HCT116 (cell line): ENCODE measurements at regions not wholly inside any gene's neighbourhood (a gene's known extent, or its start where the extent isn't known, plus 50 kb on each side); places are given as distances from the start of the nearest gene placed in this dataset.

Experiments used
- ATAC-seq: fragments of 200-7000 bp; cut with Tn5 transposase; 2 replicates; pipeline ENCODE4 v1.9.1; 2020; ENCODE audit warnings: mild to moderate bottlenecking, moderate library complexity
- BruUV-seq: library from RNA; stranded (reverse); fragments of 400-500 nt; replicated peaks from 2 replicates; lab custom pipeline; 2021; lab: Mats Ljungman, UMichigan
- CTCF ChIA-PET: fragments of 300-600 bp; sonication (Branson Sonifier 250); formaldehyde crosslinking; loops from one replicate; lab custom pipeline; 2021; ENCODE audit warnings: antibody characterized with exemption; lab: Charles Lee
- POLR2A ChIA-PET: fragments of 300-600, 350-600 bp; sonication (Branson Sonifier 250); formaldehyde crosslinking; loops from one replicate; lab custom pipeline; 2021; ENCODE audit warnings: antibody characterized with exemption; lab: Charles Lee
- RAD21 ChIA-PET, 2 experiments: fragments of 300-600 bp; sonication (Branson Sonifier 250); formaldehyde crosslinking; loops; one replicate each; lab custom pipeline; 2023; ENCODE audit warnings: low total read pairs in 2 of 2; ENCODE audit not compliant: uncharacterized antibody in 2 of 2, unreplicated experiment in 2 of 2, low non-redundant PET in 1 of 2; lab: Charles Lee
- DNase-seq: peaks from one replicate; pipeline ENCODE4 v3.0.0-alpha.2; 2010; ENCODE audit warnings: low read depth, low spot score
- H2AFZ ChIP-seq: fragments of 200-600 bp; shearing (Covaris generic), sonication (generic); 2 replicates; pipeline ENCODE4 v1.6.1; 2017; ENCODE audit warnings: low read depth, mixed run types, mixed read lengths, antibody characterized with exemption, low read length; ENCODE audit not compliant: poor library complexity, severe bottlenecking
- H3K27ac ChIP-seq: 2 replicates; pipeline ENCODE4 v1.5.1; 2012; ENCODE audit warnings: low read depth, low read length
- H3K27me3 ChIP-seq: fragments of 200-600 bp; sonication (generic); 2 replicates; pipeline ENCODE4 v1.6.1; 2016; ENCODE audit warnings: mixed run types, low read length, mixed read lengths; ENCODE audit not compliant: insufficient read depth
- H3K36me3 ChIP-seq, 2 experiments: fragments of 200-500 bp in 1 of 2; fragments of 200-600 bp in 1 of 2; sonication (Bioruptor generic) in 1 of 2; sonication (generic) in 1 of 2; 2 replicates each; pipeline versions ENCODE4 v1.5.1 to v1.6.1; 2014 to 2016; ENCODE audit warnings: low read length in 2 of 2, inconsistent platforms in 1 of 2, mixed read lengths in 1 of 2, mixed run types in 1 of 2; ENCODE audit not compliant: insufficient read depth in 2 of 2, control insufficient read depth in 1 of 2
- H3K4me1 ChIP-seq, 2 experiments: fragments of 200-600 bp in 1 of 2; sonication (generic) in 1 of 2; 2 replicates each; pipeline versions ENCODE4 v1.5.1 to v1.6.1; 2012 to 2017; ENCODE audit warnings: low read length in 2 of 2, inconsistent platforms in 1 of 2, mild to moderate bottlenecking in 1 of 2, mixed read lengths in 1 of 2, mixed run types in 1 of 2, moderate library complexity in 1 of 2; ENCODE audit not compliant: insufficient read depth in 2 of 2, control insufficient read depth in 1 of 2
- H3K4me2 ChIP-seq: fragments of 200-600 bp; sonication (generic); 2 replicates; pipeline ENCODE4 v1.6.1; 2017; ENCODE audit warnings: mixed run types, low read length, mixed read lengths
- H3K4me3 ChIP-seq, 2 experiments: fragments of 200-600 bp in 1 of 2; sonication (generic) in 1 of 2; replicated peaks in 1 of 2; 2 replicates each; pipeline ENCODE4 v1.5.1; 2011 to 2016; ENCODE audit warnings: low read length in 2 of 2, control low read depth in 1 of 2, low read depth in 1 of 2, mild to moderate bottlenecking in 1 of 2, mixed read lengths in 1 of 2, mixed run types in 1 of 2
- H3K79me2 ChIP-seq: fragments of 200-600 bp; sonication (generic); 2 replicates; pipeline ENCODE4 v1.6.1; 2017; ENCODE audit warnings: mild to moderate bottlenecking, mixed run types, low read length, moderate library complexity, mixed read lengths; ENCODE audit not compliant: insufficient read depth
- H3K9ac ChIP-seq: fragments of 200-600 bp; sonication (generic); 2 replicates; pipeline ENCODE4 v1.6.1; 2016; ENCODE audit warnings: low read length, mixed read lengths
- H3K9me2 ChIP-seq: fragments of 200-600 bp; sonication (generic), shearing (Covaris generic); 2 replicates; pipeline ENCODE4 v1.6.1; 2017; ENCODE audit warnings: mixed run types, mild to moderate bottlenecking, moderate library complexity; ENCODE audit not compliant: insufficient read depth
- H3K9me3 ChIP-seq, 2 experiments: fragments of 200-500 bp in 1 of 2; fragments of 200-600 bp in 1 of 2; sonication (Bioruptor generic) in 1 of 2; sonication (generic) in 1 of 2; 2 replicates each; pipeline ENCODE4 v1.6.1; 2014 to 2017; ENCODE audit warnings: low read length in 2 of 2, mixed read lengths in 2 of 2, inconsistent platforms in 1 of 2, low read depth in 1 of 2, mild to moderate bottlenecking in 1 of 2, mixed run types in 1 of 2, moderate library complexity in 1 of 2; ENCODE audit not compliant: control insufficient read depth in 1 of 2, insufficient read depth in 1 of 2
- H4K20me1 ChIP-seq: fragments of 200-600 bp; sonication (generic), shearing (Covaris generic); 2 replicates; pipeline ENCODE4 v1.6.1; 2017; ENCODE audit warnings: mixed run types, mild to moderate bottlenecking, moderate library complexity; ENCODE audit not compliant: insufficient read depth
- CBX3 ChIP-seq: IDR thresholded peaks from 2 replicates; pipeline ENCODE4 v1.6.1; 2012; ENCODE audit warnings: low read depth
- CEBPB ChIP-seq: IDR thresholded peaks from 2 replicates; pipeline ENCODE4 v1.6.1; 2012; ENCODE audit warnings: low read depth
- CTCF ChIP-seq, 3 experiments: fragments of 200-600 bp in 1 of 3; sonication (generic) in 1 of 3; IDR thresholded peaks in 2 of 3; conservative IDR thresholded peaks in 1 of 3; 2 replicates each; pipeline ENCODE4 v1.5.1; 2012 to 2017; ENCODE audit warnings: low read depth in 2 of 3, low read length in 2 of 3, antibody characterized with exemption in 1 of 3, borderline replicate concordance in 1 of 3, control low read depth in 1 of 3, mild to moderate bottlenecking in 1 of 3, mixed read lengths in 1 of 3, mixed run types in 1 of 3, moderate library complexity in 1 of 3; ENCODE audit not compliant: insufficient read depth in 1 of 3
- EGR1 ChIP-seq: IDR thresholded peaks from 2 replicates; pipeline ENCODE4 v1.6.1; 2012; ENCODE audit warnings: low read depth
- JUND ChIP-seq: IDR thresholded peaks from 2 replicates; pipeline ENCODE4 v1.6.1; 2012
- MAX ChIP-seq: IDR thresholded peaks from 2 replicates; pipeline ENCODE4 v1.6.1; 2012
- POLR2A ChIP-seq: IDR thresholded peaks from 2 replicates; pipeline ENCODE4 v1.7.0; 2011; ENCODE audit warnings: borderline replicate concordance; ENCODE audit not compliant: insufficient read depth, insufficient read length; ENCODE audit errors: extremely low read depth
- POLR2AphosphoS5 ChIP-seq: IDR thresholded peaks from 2 replicates; pipeline ENCODE4 v1.6.1; 2011; ENCODE audit warnings: mild to moderate bottlenecking, low read depth, low read length, moderate library complexity
- RAD21 ChIP-seq: IDR thresholded peaks from 2 replicates; pipeline ENCODE4 v1.6.1; 2012; ENCODE audit warnings: low read depth, mild to moderate bottlenecking
- SIN3A ChIP-seq: IDR thresholded peaks from 2 replicates; pipeline ENCODE4 v1.6.1; 2012; ENCODE audit warnings: low read depth
- SP1 ChIP-seq: IDR thresholded peaks from 2 replicates; pipeline ENCODE4 v1.6.1; 2012; ENCODE audit warnings: low read depth
- SRF ChIP-seq: IDR thresholded peaks from 2 replicates; pipeline ENCODE4 v1.6.1; 2012; ENCODE audit warnings: low read depth
- TCF7L2 ChIP-seq: IDR thresholded peaks from 2 replicates; pipeline ENCODE4 v1.7.0; 2011; ENCODE audit warnings: borderline replicate concordance, inconsistent platforms; ENCODE audit not compliant: insufficient read depth, insufficient read length; ENCODE audit errors: extremely low read depth
- YY1 ChIP-seq: IDR thresholded peaks from 2 replicates; pipeline ENCODE4 v1.6.1; 2011; ENCODE audit warnings: low read length, low read depth, moderate library complexity, mild to moderate bottlenecking; ENCODE audit not compliant: insufficient replicate concordance; ENCODE audit errors: extremely low read depth
- ZBTB33 ChIP-seq: IDR thresholded peaks from 2 replicates; pipeline ENCODE4 v1.6.1; 2011; ENCODE audit warnings: mild to moderate bottlenecking, low read length, moderate library complexity; ENCODE audit not compliant: insufficient replicate concordance; ENCODE audit errors: extremely low read depth
- ZFX ChIP-seq: fragments of 450-650 bp; IDR thresholded peaks from 2 replicates; pipeline ENCODE4 v1.6.1; 2017
- ZNF274 ChIP-seq: fragments of 200-500 bp; sonication (Bioruptor generic); IDR thresholded peaks from 2 replicates; pipeline ENCODE4 v1.6.1; 2014; ENCODE audit warnings: mild to moderate bottlenecking, low read depth, low read length, inconsistent platforms
- intact Hi-C: fragments of 100-400 bp; cut with micrococcal nuclease; formaldehyde crosslinking; loops from 2 replicates; pipeline ENCODE4 v1.10.0; 2022

- intact Hi-C loops: no loop called here
- H2AFZ ChIP-seq: no peak overlapping the region
- TF ChIP-seq RAD21: no peak
- no peak for TF ChIP-seq YY1
- no peak for TF ChIP-seq JUND
- TF ChIP-seq POLR2AphosphoS5: no peak
- TF ChIP-seq TCF7L2: no peak
- TF ChIP-seq SRF: no peak
- peaks cover 11% of the 10 kb centered on the region; the same call in 1 of the 2 replicates for H3K27me3 ChIP-seq
- H3K9me2 ChIP-seq: no peaks in the 10 kb centered on the region
- H3K36me3 ChIP-seq: no peaks in the 10 kb centered on the region
- H3K4me1 ChIP-seq: no peaks in the 10 kb centered on the region
- H3K4me3 ChIP-seq: no peak overlapping the region
- H4K20me1 ChIP-seq: no peaks in the 10 kb centered on the region
- DNase-seq (no peak), ATAC-seq (no peak)
- no peak overlapping the region for H3K4me2 ChIP-seq
- H3K79me2 ChIP-seq: no peaks in the 10 kb centered on the region
- CTCF ChIA-PET: no interaction called here
- no peak overlapping the region for H3K27ac ChIP-seq
- RAD21 ChIA-PET: no interaction called here
- POLR2A ChIA-PET: no interaction called here
- no peak overlapping the region for H3K9ac ChIP-seq
- no peaks in the 10 kb centered on the region for H3K9me3 ChIP-seq
- BruUV-seq: no TSS peak
Observed at GRCh38 chr16:56038564-56039098, 152.7 kb upstream of the GNAO1 start.

GRCh38 chr16:56032072-56032471, 156.9 kb upstream of the CES5A start:
- no TSS peak for BruUV-seq
- ChIA-PET RAD21 (no interaction called here), CTCF (no interaction called here), POLR2A (no interaction called here)
- intact Hi-C loops: no loop called here
- no peak overlapping the region for H3K4me2 ChIP-seq
- no peak overlapping the region for H3K4me3 ChIP-seq
- H3K9me3 ChIP-seq: no peaks in the 10 kb centered on the region
- no peaks in the 10 kb centered on the region for H3K79me2 ChIP-seq
- no peak overlapping the region for H3K9ac ChIP-seq
- H4K20me1 ChIP-seq: no peaks in the 10 kb centered on the region
- DNase-seq: no peak
- no peaks in the 10 kb centered on the region for H3K9me2 ChIP-seq
- no peak overlapping the region for H3K27ac ChIP-seq
- no peak for ATAC-seq
- no peaks in the 10 kb centered on the region for H3K36me3 ChIP-seq
- no peaks in the 10 kb centered on the region for H3K4me1 ChIP-seq
- H2AFZ ChIP-seq: no peak overlapping the region
- peaks cover 19% of the 10 kb centered on the region for H3K27me3 ChIP-seq
- TF ChIP-seq CEBPB: no peak
- TF ChIP-seq CTCF (IDR thresholded peaks at IDR 0.05 in 2 of 3, conservative IDR thresholded peaks at IDR 0.05 in 1 of 3; ENCODE audit: borderline replicate concordance in 1 of 3, insufficient read depth in 1 of 3, low read depth in 2 of 3, low read length in 2 of 3): no peak
- TF ChIP-seq CBX3: no peak
- no peak for TF ChIP-seq MAX
- TF ChIP-seq ZFX: no peak
- TF ChIP-seq POLR2AphosphoS5: no peak
- TF ChIP-seq JUND: no peak
- no peak for TF ChIP-seq SIN3A
- TF ChIP-seq ZBTB33: no peak
- no peak for TF ChIP-seq EGR1
- no peak for TF ChIP-seq POLR2A
- no peak for TF ChIP-seq TCF7L2
- no peak for TF ChIP-seq ZNF274
- TF ChIP-seq YY1: no peak
- no peak for TF ChIP-seq SRF
- no peak for TF ChIP-seq SP1
